Fibroblast of skin of right quadriceps (primary cell): ENCODE measurements at regions not wholly inside any gene's neighbourhood (a gene's known extent, or its start where the extent isn't known, plus 50 kb on each side); places are given as distances from the start of the nearest gene placed in this dataset.
"Not testable (repeated sequence)": the region's sequence is repeated elsewhere in the genome, so short reads cannot be mapped to it uniquely, and the experiment has no call there.

Experiments used
- DNase-seq: peaks from one replicate; pipeline ENCODE4 v3.0.0-alpha.2; 2013

DNA sequence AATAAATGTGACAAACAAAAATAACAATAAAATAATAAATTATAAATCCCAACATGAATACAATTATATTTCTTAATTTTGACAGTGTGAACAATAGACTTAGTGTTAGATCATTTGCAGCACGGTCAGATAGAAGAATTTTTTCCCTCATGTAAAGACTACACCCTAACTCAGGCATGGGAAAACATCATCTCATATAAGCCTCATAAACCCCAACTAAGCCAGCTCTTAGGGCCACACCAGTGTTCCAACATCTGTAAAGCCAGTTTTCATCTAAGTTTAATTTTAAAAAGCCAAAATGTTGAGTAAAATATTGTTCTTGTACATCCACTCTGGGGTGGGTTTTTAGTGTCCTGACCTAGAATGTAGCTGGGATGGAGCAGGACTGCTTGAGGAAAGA is 167.4 kb downstream of the QRSL1 start:
- no peak for DNase-seq

DNA sequence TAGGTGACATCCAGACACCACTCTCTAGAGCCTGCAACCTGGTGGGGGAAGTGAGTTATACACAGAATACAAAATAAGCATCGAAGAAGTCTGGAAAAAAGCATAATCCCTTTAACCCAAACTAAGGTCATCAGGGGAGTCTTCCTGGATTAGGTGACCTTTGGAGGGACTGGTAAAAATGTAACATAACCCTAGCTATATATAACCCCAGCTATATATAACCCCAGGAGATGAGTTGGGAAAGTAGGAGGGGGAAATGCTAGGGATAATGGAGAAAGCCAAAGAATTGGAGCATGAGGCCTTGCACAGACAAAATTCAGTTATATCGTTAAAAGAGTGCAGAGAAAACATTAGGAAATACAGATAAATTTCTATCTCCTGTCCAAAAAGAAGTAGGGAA is 164.8 kb downstream of the QRSL1 start:
- DNase-seq, result no peak

DNA sequence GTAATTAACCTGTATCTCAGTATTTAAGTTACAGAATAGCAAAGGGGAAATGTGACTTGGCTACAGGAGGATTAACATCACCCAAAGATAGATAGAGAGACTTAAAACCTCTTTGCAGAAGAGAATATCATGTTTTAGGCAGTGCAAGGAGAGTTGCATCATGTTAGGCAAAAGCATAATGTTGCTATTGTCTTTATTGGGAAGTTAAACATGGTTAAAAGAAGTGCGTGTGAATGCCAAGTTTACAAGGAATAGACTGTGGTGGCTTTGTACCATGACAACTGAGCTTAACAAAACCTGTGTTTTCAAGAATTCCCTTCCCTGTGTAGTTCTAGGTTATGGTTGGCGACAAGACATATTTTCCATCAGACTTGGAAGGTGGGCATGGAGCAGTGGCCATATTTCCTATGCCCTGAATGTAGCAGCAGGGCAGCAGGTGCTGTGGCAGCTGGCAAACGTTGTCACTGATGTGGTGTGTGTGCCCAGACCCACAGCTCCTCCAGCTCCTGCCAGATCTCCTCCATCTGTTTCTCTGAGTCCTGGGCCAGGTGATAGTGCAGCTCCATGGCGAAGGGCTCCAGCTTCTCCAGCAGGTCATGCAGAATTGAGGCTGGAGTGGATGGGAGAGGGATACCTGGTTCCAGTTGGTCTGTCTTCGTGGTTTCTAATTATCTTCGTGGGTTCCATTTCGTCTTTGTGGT is 163.3 kb downstream of the QRSL1 start:
- DNase-seq, result no peak

DNA sequence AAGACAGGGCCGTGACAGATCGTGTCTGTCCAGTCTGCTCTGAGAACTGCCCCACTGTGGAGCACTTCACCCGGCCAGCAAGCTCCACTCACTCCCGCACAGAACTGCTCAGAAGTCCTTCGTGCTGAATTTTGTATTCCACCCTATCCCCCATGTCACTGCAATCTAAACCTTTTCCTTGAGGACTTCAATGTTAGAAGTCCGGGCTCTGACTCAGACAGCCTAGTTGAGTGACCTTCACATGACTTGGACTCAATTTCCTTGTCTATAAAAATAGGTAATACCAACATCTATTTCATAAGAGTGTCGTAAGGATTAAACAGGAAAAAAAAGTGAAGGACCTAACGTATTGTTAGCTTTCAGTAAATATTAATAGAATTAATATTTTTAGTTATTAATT is 161.6 kb downstream of the QRSL1 start:
- DNase-seq, result no peak

DNA sequence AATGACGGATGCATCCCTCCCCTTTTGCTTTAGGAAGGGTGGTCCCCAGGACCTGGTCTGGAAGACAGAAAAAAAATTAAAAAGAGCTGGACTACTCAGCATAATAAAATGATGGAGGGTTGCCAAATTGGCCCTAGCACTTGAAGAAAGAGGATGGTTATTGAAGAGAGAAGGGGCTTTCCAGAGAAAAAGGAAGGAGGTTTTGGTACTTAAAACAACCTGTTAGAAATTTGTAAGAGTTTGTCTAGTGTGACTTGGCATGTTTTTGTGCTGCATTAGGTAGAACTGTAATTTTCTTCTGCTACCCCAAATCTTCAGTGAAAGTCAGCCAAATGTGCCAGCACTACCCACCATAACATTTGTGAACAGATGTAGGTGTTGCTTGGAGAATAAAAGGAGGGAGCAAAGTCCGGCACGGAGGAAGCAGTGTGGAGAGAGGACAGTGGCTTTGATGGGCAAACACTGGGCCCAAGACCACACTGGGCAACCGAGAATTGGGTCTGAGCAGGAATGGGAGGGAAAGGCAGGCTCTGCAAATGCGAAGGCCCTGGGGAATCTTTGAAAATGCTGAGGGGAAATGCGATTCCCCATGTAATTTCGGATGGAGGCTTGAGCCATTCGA is 160.9 kb downstream of the QRSL1 start:
- no peak for DNase-seq

DNA sequence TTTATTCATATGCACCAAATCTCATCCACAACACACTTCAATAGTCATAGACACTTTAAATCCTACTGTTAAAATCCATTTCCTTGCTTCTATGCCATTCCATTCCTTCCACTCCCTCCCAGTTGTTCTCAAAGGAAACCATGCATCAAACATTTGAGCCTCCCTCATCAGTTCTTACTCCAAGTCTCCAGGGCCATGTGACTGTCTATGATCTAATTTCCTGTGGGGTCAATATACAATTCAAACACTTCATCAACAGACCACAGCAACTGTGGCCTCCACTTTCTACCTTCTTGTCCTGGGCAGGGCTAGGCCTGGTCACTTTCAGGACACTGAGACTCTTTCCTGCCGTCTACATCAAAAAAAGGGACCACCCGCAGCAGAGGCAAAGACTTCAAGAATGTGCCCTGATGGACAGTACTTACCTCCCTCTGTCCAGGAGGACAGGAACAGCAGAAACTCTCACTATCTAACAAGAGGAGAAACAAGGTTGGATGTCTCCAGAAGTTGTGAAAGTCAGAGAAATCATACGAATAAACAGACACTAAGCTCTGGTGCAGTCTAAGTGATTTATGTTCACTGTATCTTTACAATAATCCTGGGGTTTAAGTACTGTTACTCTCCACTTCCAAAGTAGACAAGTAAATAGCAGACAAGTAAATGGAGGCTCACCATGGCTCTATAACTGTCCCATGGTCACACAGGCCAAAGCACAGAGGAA is 160.2 kb downstream of the QRSL1 start:
- no peak for DNase-seq

DNA sequence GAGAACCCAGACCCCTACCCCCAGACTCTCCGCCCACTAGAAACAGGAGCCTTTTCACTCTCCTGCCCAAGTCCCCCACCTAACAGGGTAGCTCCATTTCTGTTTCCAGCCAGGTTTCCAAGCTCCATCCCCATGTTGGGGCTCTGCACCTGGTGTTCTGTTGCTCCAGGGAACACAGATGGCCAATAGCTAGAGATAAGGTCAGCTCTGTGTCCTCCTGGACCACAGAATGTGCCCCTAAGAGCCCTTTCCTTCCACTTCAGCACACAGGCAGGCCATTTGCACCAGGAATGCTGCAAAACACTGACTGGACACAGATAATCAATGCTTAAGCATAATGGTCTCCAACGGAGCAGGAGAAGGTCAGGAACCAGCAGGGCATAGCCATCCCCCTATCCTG is 159.4 kb downstream of the QRSL1 start:
- no peak for DNase-seq

DNA sequence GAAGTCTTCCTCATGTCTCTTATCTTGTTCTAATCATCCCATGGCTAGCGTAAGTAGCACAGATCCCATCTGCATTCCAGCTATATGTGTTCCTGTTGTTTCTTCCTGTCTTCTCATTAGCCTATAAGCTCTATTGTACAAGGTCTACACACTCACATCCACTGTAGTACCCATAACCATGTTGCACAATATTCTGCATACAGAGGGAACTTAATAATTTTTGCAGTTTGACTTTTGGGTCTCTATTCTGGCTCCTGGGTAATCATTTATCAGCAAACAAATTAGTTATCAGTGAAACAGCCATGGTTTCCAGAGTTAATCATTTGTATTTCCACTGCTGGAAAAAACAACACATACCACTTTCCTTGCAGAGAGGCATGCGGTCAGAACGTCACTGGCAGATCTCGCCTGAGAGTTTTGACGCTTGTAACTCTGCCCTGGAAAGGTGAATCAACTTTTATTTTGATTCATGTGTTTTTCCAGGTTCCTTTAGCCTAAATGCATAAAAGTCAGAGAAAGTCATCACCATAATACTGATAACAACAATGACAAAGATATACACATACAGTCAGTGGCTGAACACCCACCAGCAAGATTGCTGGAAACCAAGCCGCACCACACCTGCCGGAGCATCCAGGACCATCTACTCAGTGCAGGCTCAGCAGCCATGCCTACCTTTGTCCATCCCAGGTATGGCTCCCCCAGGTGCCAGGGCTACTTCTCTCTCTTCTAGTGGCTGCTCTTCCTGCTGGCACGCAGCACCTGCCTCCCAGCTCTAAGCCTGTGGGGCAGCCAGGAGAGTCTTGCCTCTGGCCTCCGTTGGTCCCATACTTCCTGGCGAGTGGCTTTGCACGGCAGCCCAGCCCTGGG is 158.2 kb downstream of the QRSL1 start:
- DNase-seq, result no peak

DNA sequence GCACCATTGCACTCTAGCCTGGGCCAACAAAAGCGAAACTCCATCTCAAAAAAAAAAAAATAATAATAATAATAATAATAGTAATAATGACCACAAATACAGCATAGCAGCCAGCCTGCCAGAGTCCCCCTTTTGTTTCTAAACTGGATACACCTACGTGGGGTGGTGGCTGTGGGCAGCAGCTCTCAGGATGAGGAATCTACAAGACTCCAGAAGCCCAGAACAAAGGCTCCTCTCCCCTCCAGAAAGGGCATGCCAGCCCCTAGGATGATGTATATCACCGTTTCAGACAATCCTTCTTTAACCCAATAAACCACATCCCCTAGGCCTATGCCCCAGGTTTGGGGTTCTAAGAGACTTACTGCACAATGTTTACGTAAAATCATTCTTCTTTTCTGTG is 155.9 kb downstream of the QRSL1 start:
- no peak for DNase-seq

DNA sequence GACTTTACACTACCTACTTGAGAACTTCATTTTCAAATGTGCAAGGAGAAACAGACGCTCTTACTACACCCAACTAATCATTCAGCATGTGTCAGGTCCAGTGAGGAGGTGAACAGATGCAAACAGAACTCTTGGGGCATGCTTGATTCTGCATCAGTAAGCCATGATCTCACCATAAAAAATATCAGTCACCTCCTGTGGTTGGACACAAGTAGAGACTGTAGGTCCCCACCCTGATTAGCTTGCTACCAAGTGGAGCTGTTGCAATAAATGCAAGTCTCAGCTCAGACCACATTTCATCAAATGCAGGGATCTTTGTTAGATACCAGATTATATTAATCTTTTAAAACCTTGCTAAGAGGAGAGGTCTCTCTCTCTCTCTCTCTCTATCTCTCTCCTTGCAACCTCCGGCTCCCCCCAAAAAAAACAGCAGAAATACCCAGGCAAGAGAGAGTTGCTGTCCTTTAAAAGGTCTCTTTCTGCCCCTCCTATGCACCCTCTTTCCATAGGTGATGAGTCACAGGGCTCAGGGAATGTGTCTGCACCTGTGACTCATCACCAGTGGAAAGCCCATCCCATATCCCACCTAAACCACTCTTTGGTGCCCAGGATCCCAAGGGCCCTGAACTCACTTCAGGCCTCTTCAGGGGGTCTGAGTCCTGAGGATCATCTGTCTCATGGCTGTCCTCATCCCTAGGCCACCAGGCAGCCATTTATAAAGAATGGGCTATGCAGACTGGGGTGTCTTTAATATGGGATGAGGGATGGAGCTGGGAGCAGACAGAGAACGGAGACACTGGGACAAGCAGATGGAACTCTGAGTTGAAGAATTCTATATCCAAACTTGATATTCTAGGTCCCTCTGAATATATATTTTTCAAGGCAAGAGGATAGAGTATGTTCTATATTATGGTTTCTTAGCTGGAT is 154.5 kb downstream of the QRSL1 start:
- DNase-seq, result peak; percentile 11

DNA sequence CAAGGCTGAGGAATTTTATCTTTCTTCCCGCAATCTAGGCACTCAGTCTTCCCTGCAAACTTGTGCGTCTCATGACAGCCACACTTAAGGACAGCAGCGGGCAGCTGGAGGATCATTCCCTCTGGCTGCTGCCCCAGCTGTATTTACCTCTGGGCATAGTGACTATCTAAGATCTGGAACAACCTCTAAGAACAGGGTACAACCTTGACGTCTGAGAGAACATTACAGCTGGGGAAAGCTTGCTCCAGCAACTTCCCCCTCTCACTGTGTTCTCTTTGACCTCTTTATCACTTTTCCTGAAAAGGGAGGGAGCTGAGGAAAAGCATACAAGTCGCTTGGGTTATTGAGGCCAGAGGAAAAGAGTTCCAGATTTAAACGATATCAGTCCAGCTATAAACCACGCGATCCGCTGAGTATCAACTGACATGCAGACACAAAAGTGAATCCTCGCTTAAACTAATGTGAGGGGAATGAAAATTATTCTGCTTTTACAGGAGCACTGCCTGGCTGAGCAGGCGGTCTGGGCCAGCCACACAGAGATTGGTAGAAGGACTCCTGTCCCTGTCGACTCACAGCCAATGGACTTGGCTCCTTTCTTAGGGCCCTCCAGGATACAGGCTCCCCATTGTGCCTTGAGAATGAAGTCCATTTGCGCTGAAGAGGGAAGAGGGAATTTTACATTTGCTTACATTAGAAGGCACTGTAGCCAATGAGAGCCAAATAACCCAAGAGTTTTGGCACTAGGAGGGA is 153.3 kb downstream of the QRSL1 start:
- DNase-seq, result no peak

DNA sequence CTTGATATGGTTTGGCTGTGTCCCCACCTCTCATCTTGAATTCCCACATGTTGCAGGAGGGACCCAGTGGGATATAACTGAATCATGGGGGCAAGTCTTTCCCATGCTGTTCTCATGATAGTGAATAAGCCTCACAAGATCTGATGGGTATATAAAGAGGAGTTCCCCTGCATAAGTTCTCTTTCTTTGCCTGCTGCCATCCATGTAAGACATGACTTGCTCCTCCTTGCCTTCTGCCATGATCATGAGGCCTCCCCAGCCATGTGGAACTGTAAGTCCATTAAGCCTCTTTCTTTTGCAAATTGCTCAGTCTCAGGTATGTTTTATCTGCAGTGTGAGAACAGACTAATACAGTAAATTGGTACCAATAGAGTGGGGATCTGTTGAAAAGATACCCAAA is 150.2 kb downstream of the QRSL1 start:
- DNase-seq, result not testable (repeated sequence)

DNA sequence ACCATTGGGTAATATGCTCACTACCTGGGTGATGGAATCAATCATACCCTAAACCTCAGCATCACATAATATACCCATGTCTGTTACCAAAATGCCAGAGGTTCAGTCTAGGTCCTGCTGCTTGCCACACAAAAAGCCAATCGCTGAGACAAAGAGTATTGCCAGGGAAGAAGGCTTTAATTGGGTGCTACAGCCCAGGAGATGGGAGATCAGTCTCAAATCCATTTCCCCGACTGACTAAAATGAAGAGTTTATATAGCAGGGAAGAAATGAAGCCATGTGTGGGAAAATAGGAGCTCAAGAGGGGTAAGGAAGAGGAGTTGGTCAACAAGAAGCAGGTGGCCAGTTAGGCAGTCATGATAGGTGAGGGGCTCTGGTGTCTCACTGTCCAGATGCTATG is 149.6 kb downstream of the QRSL1 start:
- no peak for DNase-seq

DNA sequence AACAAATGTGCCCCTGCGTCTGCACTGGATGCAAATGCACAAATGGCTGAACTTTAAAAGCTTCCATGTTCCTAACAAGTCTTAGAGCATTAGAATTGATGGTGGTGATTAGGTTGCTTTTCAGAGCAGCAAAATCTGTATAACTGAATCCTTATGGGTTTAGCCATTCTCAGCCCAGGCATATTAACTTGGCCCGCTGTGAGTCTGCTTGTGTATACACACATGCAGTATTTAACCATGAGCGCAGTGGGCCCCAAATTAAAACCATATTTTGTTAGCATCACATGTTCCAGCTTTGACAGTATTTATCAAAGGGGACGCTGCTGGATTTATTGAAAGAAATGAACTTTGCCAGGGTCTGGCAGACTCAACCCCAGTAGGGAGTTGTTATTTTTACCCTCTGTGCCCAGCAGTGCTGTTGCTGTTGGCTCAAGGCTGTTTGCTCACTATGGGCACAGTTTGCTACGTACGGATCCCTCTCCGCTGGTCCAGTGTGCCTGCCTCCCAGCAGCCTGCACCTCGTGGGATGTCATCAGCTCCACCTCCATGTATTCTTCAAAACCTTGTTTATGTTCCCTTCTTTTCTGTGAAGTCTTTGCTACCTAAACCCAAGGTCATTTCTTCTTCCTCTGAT is 144.7 kb downstream of the QRSL1 start:
- peak; percentile 12 for DNase-seq

DNA sequence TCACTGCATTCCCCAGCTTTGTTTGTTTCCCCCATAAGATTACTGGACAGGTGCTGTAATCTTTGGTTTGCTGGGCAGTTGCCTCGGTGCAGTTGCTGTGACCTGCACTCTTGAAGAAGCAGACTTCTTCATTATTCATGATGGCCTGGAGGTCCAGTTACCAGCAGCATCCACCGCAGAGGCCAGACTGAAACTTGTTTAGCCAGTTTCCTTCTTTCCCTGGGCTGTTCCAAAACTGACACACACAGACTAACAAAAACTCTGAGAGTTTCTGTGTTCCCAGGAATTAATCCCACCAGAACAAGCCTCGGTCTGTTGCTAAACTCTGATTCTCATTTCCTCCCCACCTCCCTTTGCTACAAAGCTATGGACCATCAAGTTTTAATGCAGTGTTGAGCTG is 144.1 kb downstream of the QRSL1 start:
- DNase-seq, result no peak

DNA sequence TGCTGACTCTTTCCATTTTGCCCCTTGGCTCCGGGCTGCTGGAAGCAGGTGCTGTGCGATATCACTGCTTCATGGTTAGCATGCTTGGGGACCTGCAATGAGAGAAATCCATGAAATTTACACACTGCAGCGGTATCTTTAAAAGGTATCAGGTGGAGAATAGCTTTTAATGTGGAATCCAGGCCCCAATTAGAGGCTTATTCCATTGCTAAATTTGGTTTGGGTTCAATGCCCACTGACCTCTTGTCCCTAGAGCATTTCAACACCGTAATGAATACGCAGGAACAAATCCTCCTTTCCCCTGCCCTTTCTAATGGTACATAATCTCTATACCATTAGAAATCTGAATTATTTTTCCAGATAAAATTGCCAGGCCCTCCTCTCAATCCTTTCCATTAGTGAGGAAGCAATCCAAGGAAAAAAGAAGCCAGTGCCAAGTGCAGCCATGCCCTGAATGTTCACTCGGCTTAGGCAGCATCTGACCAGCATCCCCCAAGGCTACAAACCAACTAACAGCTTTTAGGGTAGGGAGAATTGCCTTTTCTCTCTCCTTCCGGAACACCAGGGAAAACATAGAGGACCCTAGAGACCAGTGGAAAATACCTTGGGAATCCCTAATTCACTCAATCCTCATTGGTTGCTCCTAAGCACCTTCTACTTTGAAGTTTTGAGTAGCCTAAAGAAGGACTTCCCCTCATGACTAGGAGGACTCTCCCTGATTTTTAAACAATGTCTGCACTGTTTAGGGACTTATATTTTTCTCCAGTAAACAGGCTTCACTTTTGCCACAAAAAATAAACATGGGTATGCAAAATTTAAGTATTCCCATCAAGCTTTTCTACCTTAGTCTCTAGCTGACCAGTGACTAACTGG is 143.1 kb downstream of the QRSL1 start:
- no peak for DNase-seq

DNA sequence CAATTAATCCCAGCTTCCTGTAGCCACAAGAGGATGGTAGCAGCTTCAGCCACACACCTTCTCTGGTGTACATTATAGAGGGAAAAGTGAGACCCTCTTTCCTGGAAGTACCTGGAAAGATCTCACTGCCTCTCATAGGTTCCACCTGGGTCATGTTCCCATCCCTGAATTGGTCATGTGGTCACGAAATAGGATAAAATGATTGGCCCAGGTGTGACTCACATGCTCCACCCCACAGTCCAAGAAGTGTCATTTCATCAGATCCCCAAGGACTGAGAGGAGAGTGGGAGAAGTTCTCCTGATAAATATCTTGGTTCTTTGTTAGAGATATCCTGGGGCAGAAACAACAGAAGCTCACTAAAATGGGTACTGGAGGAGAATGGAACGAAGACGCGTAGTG is 142.4 kb downstream of the QRSL1 start:
- DNase-seq, result no peak

DNA sequence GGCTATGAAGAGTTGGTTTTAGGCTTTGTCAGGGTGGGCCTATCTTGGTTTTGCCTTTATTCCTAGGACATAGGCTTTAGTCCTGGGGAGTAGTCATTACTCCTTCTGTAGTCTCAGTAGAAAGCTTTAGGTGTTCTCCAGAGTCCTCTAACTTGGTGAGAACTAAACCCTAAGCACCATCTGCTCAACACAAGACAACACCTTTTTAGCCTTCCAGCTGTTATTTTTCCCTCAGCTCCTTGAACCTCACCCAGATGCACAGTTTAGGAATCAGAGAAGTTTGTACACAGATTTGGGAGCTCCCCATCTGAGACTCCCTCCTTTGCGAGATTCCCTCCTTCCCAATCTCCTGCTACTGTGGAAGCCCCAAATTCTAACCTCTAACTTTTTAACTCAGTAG is 141.3 kb downstream of the QRSL1 start:
- no peak for DNase-seq

DNA sequence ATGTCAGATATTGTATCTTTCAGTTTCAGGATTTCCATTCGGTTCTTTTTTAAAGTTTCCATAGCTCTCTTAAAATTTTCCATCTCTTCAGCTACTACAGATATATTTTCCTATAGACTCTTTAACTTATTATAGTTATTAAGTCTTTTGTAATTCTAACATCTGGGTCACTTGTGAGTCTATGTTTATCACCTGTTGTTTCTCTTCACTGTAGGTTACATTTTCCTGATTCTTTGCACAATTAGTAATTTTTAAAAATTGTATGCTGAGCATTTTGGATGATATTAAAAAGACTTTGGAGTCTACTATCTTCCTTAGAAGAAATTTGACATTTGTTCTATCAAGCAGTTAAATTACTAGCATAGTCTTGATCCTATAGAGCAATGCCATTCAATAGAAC is 140.7 kb downstream of the QRSL1 start:
- DNase-seq, result no peak

DNA sequence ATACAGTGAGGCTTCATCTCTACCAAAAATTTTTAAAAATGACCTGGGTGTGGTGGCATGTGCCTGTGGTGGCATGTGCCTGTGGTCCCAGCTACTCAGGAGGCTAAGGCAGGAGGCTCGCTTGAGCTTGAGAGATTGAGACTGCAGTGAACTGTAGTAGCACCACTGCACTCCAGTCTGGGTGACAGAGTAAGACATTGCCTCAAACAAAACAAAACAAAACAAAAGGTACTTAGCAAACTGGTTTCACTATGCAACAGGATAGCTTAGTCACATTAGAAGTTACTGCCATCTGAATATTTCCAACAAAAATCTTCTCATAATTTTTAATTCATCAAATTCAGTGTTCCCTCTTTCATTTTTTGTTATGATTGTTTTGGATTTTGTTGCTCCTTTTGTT is 137.9 kb downstream of the QRSL1 start:
- no peak for DNase-seq
